ENCODE measurements at regions not wholly inside any gene's neighbourhood (a gene's known extent, or its start where the extent isn't known, plus 50 kb on each side); places are given as distances from the start of the nearest gene placed in this dataset.

DNA sequence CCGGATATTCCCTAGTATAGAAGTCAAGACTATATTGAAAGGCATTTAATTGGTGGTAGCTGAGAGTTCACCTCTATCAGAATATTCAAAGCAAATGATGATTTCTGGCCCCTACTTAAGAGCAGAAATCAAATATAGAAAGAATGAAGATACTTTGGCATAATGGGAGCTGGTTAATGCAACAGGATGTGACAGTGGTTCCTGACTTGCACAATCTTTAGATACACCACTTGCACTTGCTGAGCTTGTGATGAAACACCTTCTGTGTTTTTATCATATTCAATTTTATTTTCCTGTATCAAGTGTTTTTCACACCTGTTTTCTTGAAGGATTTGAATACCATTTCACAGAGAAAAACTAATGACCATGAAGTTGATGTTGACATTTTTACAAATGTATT is 124.1 kb upstream of the CDH19 start:
- DNase-seq: no peak

DNA sequence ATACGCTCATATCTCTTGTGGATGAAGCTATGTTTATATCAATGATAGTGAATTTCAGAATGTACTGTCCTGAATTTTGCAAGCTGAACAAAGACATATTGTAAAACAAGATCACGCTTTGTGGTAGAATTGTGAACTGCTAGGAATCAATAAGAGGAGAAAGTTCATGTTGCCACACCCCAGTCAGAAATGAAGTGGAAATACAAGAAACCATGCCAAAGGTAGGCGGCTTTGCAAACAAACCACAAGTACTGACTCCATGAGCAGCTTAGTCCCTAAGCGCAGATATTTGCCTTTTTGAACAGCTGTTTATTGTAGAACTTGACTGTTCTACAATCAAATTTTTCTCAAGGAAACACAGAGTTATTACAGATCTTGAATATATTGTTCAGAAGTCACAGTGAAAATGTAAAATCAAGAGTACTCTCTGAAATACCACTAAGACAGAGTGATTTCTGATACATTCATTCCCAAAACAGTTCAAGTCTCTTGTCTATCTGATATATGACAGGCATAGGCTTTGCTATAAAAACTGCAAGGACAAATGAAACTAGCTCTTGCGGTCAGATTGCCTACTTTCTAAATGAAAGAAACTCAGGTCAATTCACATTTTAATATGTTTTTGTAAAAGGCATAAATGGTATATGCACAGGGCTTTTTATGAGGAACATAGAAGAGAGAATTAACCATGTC is 120.9 kb upstream of the CDH19 start:
- DNase-seq: no peak

DNA sequence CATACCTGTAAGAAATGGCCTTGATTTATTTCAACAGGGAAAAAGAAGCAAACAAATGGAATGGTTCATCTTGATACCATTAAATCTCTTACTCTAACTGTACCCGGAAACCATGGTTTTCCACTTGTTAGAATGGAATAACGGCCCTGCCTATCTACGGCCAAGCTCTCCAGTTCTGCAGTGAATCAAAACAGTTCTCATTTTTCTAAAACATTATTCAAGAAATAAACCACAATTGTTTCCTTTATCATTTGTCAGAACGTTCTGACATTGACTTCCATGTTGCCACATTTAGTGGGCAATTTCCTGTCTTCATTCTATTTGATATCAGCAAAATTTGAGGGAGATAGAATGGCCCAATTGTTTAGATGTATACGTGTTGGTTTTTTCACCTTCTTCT is 118.8 kb upstream of the CDH19 start:
- DNase-seq: no peak

DNA sequence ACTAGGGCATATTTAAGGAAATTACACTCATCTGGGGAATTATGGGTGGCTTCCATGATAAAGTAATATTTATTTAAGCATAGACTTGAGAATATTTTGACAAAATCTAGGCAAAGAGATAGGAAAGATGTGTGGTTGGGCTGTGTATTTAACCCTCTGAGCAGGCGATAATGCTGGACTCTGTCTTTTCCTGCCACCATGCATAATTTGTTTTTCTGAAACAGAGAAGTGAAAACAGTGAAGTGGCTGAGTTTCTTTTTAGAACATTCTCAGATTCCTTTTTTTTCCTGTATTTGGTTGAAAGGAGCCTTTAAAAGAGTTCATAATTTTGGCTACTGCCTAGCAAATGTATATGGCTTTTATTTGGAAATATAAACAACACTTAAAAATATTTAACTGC is 104.8 kb upstream of the CDH19 start:
- no peak for DNase-seq

GRCh38 chr18:66707473-66707872 is 103.6 kb upstream of the CDH19 start:
- DNase-seq: no peak

- no peak for DNase-seq
Measured at GRCh38 chr18:66695281-66695680, 91.4 kb upstream of the CDH19 start.

- DNase-seq: no peak
Measured at GRCh38 chr18:66694852-66695251, 91.0 kb upstream of the CDH19 start.

- no peak for DNase-seq
Measured at GRCh38 chr18:66687635-66688034, 83.7 kb upstream of the CDH19 start.

GRCh38 chr18:66682855-66683322 is 79.0 kb upstream of the CDH19 start:
- DNase-seq: no peak

DNA sequence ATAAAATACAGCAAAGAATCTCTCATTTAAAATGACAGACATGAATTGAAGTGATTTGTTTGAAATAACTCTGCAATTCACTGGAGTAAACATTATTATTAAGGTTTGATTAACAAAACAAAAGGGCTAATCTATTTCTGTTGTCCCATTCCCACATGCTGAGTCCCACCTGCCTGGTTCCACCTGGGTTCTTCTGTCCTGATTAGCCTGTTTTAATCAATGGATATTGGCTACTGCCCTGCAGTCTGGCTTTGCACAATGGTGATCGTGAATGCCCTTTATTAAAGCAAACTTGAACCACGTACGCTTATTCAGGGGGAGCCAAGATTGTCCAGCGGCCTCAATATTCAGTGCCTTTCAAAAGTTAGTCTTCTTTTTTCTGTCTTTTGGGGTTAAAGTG is 72.8 kb upstream of the CDH19 start:
- no peak for DNase-seq

- DNase-seq: no peak
Measured at GRCh38 chr18:66674286-66674685, 70.4 kb upstream of the CDH19 start.

- no peak for DNase-seq
Measured at GRCh38 chr18:66668706-66669105, 64.8 kb upstream of the CDH19 start.

- no peak for DNase-seq
Measured at GRCh38 chr18:66662632-66663031, 58.7 kb upstream of the CDH19 start.

DNA sequence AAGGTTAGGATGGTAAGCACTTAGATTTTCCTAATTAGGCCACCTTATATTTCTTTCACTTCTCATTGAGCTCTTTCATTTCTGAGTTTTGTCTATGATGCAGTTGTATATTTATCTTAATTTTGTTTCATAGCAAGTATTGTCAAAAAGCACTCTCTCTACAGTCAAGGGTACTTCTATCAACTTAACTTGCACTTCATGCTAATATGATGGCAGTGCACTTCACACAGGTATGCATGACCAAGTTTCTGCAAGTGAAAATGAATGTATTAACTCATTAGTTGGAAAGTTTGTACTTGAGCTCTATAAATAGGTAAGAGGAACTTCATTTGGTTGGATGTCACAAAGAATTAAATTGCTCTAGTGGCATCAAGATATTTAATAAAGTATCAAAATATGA is 51.5 kb upstream of the CDH19 start:
- no peak for DNase-seq
